GM23338 (cell line): ENCODE measurements at regions not wholly inside any gene's neighbourhood (a gene's known extent, or its start where the extent isn't known, plus 50 kb on each side); places are given as distances from the start of the nearest gene placed in this dataset.

Experiments used
- CREB1 ChIP-seq: fragments of 250-450 bp; sonication (Bioruptor Pico); IDR thresholded peaks from 2 replicates; pipeline ENCODE4 v1.5.0; 2020; ENCODE audit warnings: low read depth, mild to moderate bottlenecking, moderate library complexity
- CTCF ChIP-seq, 2 experiments: fragments of 200-600 bp in 1 of 2; sonication (generic) in 1 of 2; conservative IDR thresholded peaks; 2 replicates each; pipeline versions ENCODE4 v1.5.1 to v1.6.1; 2016 to 2017; ENCODE audit warnings: antibody characterized with exemption in 2 of 2, low read depth in 2 of 2, mild to moderate bottlenecking in 2 of 2, moderate library complexity in 1 of 2
- EZH2 ChIP-seq: fragments of 200-600 bp; sonication (generic); IDR thresholded peaks from one replicate; pipeline ENCODE4 v1.8.0; 2017; ENCODE audit warnings: antibody characterized with exemption, mild to moderate bottlenecking, low read depth; ENCODE audit not compliant: unreplicated experiment
- EZH2phosphoT487 ChIP-seq: fragments of 200-600 bp; sonication (generic); IDR thresholded peaks from one replicate; pipeline ENCODE4 v1.8.1; 2018; ENCODE audit warnings: antibody characterized with exemption; ENCODE audit not compliant: unreplicated experiment
- POLR2AphosphoS5 ChIP-seq: IDR thresholded peaks from 2 replicates; pipeline ENCODE4 v1.6.1; 2016; ENCODE audit warnings: antibody characterized with exemption, low read depth
- REST ChIP-seq: IDR thresholded peaks from one replicate; pipeline ENCODE4 v1.6.1; 2018; ENCODE audit warnings: antibody characterized with exemption; ENCODE audit not compliant: unreplicated experiment
- STAT1 ChIP-seq: IDR thresholded peaks from one replicate; pipeline ENCODE4 v1.6.1; 2016; ENCODE audit warnings: antibody characterized with exemption; ENCODE audit not compliant: unreplicated experiment

- TF ChIP-seq CTCF (conservative IDR thresholded peaks at IDR 0.05; ENCODE audit: low read depth in 2 of 2) (no peak), POLR2AphosphoS5 (no peak), REST (no peak), STAT1 (no peak), EZH2phosphoT487 (no peak), CREB1 (no peak), EZH2 (no peak)
These were observed 1393.3 kb downstream of the ARAP2 start for GRCh38 chr4:34850968-34851367.
